HG02798 (cell line): ENCODE measurements at regions not wholly inside any gene's neighbourhood (a gene's known extent, or its start where the extent isn't known, plus 50 kb on each side); places are given as distances from the start of the nearest gene placed in this dataset.
A peak's percentile ranks its signal among the peaks of the same experiment; 100 is the strongest.

ENCODE experiments used
- ATAC-seq: cut with Tn5 transposase; IDR thresholded peaks from one replicate; pipeline ENCODE4 v1.9.1; 2021; ENCODE audit warnings: mild to moderate bottlenecking; ENCODE audit not compliant: unreplicated experiment, poor library complexity

DNA sequence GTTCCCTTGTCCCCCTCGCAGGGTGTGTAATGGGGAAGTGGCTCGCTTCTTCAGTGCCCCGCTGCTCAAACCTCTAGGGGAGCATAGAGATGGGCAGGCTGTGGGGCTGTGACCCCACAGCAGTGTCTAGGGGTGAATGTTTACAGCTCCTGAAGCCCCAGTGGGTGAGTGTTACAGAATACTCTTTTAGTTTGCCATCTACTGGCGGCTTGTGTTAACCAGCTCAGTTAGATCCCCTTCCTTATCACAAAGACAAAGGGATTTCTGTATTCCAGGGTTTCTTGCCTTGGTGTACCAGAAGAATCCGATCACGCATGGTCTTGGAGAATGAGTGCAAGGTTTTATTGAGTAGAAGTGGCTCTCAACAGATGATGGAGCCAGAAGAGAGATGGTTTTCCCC is 108.1 kb upstream of the IQCM start:
- no peak for ATAC-seq

DNA sequence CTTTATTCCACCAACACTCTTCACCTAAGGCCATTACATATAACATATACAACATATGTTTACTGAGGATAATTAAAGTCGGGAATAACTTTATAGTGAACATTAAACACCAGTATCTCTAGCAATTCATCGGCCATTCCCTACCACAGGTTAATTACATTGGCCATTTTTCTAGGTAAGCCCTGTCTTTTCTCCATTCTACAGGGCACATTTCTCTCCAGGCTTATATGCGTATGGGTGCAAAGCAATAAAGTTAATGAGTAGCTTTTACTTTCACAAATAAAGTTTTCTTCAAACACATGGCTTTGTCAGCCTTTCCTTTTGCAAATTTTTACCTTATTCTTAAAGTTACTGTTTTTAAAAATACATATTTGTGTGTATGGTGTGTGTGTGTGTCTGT is 111.9 kb upstream of the IQCM start:
- no peak for ATAC-seq

DNA sequence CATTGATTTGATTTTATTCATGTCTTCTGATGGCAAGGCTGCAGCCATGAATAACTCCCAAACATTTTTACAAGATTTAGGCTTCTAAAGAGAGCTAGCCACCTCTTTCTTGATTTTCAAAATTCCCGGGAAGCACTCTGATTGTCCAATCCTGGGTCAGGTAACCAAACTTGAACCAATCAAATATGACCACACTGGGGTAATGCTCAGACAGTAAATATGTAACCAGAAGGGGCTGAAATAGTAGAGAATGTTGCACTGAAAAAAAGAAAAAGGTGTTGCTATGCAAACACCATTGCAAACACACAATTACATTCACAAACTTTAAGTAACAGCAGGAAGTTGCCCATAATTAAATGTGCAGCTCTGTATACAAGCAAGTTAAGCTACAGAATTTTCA is 112.9 kb upstream of the IQCM start:
- no peak for ATAC-seq

DNA sequence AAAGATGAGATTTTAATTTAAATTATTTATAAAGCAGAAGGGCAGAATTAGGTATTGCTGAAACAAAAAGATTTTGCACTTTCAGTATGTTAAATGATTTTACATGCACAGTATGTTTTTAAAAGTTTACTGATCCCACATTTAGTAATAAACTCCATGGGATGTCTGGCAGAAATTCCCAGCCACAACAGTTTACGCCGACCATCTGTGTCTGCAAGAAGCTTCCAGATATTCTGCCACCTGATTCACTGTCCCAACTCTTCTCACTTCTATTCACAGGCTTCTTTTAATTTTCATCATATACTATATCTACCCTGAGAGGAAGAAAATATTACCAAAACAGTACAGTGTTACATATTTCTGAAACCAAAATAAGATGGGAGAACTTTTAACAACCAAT is 115.8 kb upstream of the IQCM start:
- no peak for ATAC-seq

DNA sequence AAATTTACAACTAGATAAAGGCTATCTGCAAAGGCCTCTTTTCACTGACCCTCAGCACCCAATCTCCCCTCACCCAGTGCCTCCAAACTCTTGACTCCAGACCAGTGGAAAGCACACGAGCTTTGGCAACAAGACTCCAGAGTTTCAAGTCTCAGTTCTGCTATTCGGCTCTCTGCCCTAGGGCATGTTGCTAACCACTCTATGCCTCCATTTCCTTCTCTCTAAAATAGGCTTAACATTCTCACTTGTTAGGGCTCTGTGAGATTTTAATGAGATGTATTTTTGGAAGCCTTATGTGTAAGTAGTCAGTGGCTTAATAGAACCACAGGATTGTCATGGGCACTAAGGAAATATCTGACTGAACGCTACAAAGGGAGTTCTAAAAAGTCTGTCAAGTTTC is 116.5 kb upstream of the IQCM start:
- ATAC-seq: no peak

DNA sequence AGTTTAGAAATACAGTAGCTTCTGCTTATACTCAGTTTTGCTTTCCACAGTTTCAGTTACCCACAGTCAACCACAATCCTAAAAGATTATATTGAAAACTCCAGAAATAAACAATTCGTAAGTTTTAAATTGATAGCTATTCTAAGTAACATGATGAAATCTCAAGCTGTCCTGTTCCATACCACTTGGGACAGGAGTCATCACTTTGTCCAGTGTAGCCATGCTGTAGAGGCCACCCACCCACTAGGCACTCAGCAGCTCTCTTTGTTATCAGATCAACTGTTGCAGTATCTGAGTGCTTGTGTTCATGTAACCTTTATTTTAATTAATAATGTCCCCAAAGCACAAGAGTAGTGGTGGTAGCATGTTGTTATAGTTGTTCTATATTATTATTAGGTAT is 117.5 kb upstream of the IQCM start:
- no peak for ATAC-seq

DNA sequence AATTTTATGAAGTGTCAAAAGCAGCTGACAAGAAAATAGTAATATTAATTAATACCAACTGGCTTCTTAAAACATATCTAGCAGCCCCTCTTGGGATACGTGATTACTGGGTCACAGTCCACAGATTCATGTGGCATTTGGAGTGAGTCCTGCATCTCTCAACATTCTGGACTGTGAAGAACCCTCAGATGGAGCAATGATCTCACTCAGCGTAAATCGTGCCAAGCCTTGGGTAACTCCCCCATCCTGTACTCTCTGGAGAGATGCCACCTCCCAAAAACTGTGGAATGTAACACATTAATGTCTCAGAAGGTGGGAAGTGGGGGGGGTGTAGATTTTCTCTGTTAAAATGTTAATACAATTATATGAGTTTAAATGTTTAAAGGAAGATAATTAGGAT is 118.2 kb upstream of the IQCM start:
- ATAC-seq: no peak

DNA sequence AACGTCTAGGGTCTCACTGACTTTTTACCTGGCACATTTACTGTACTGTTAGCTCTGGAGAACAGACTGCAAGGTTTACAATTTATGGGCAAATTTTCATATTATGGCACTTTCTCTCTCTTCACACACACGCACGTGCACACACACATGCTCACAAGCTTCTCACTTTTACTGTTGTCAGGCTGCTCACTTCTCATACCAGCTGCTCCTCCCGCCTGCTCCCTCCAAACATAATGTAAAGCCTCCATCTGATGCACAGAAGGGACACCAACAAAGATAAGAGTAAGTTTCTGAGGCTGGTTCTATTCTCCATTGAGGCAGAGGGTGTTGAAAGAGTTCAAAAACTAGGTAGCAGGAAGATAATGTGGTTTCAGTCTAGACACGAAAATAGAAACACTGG is 128.9 kb upstream of the DCLK2 start:
- no peak for ATAC-seq

DNA sequence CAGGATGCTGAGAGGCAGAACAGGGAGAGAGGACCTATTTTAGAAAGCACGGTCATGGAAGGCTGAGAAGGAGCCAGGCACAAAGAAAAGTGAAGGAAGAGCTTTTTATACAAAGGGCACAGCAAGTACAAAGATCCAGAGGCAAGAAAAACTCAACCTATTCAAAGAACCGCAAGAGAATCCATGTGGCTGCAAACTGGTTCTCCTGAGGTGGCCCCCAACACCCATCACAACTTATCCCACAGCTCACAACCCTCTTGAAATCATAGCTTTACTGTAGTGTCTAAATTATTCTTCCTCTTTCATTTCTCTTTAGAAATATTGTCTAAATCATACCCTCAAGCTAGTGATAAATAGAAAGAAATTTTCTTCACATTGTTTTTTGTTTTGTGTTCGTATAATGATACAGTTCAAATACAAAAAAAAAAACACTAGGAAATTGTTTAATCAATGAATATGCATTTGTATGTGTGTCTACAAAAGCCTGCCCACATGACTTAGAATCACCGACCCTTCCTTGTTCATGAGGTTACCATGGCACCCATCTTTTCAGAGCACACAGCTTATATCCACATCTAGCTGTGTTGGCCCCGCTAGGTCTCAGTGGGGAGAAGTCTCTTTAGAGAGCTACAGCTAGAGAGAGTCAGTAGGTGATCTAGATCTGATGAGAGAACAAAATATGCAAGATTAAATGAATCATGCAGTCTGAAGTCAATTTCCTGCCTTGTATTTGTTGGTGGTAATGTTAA is 126.9 kb upstream of the DCLK2 start:
- ATAC-seq: no peak

DNA sequence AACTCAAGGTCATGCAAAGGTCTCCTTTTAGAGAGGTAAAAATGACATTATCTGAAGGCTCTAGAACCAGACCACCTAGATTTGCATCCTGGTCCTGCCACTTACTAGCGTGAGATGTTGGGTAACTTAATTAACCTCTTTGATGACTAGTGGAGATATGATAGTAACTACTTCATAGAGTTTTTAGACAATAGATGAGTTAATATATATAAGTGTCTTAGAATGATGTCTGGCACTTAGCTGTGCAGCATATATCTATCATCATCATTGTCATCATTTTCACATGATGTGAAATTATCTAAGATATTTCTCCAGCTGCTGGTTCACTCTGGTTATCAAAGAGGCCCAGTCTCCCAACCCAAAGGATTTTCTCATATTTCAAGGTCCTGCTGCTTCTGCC is 126.1 kb upstream of the DCLK2 start:
- no peak for ATAC-seq

DNA sequence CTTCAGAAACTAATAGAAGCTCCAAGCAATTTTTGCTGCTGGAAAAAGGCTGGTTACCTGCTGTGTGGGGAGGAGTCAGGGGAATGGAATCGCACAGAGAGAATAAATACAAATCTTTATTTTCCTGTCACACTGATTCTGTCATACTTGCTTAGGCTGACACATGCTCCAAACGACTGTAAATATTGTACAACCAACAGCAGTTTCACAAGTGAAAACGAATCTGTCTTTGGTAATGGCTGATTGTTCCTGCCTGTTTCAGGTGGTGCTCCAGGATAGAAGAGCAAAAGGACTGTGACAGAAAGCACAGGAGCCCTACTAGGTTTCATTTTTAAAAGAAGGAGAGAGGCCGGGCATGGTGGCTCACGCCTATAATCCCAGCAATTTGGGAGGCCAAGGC is 125.5 kb upstream of the DCLK2 start:
- no peak for ATAC-seq

DNA sequence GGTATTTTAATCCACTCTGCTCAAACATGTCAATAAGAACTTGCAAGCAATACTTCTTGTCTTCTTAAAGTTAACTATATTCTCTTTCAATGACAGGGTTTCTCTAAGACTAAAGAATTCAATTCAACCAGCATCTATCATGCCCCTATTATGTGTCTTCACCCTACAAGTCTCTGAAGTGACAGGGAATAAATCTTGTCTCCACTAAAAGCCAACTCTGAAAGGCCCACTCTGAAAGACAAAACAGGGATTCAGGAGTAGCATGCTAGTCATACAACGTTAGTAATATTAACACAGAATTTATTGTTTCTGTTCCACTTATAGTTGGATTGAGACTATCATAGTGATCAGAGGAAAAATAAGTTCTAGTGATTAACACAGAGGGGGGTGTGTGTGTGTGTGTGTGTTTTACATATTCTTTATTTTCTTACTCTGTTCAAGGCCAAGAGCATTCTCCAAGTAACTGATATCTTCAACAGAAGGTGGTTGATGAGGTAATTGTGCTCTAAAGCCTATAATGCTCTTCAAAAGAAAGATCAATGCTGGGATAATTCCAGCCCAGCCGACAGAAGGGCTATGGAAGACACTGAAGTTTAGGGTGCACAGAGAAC is 122.4 kb upstream of the DCLK2 start:
- ATAC-seq: no peak

DNA sequence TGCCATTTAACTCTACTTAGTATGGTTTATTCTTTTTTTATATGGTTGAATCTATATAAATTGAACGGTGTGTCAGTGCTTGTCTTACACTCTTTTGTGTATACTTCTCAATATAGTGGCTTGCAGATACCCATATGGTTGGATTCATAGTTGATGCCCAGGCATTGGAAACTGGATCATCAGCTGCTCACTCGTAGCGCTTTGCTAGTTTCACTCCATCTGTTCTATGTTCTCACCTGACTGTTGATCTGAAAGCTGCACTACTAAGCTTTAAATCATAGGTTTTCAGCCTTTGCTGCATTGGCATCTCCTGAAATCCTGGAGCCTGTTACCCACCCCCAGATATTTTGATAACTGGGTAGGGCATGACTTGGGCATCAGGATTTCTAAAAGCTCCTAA is 121.6 kb upstream of the DCLK2 start:
- ATAC-seq: no peak

DNA sequence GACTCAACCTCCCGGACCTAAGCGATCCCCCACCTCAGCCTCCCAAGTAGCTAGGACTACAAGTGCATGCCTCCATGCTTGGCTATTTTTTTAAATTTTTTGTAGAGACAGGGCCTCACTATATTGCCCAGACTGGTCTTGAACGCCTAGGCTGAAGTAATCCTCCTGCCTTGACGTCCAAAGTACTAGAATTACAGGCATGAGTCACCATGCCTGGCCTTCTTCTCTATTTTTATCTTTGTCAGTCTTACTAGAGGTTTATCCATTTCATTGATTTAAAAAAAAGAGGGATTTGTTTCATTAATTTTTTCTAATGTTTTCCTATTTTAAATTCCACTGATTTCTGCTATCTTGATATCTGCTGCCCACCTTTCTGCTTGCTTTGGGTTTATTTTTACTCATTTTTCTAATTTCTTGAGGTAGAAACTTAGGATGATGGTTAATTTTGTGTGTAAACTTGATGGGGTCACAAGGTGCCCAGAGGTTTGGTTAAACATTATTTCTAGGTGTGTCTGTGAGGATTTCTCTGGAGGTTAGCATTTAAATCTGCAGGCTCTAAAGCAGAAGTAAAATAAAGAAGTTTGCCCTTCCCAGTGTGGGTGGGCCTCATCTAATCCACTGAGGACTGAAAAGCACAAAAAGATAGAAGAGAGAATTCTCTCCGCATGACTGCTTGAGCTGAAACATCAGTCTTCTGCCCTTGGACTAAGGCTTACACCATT is 116.2 kb upstream of the DCLK2 start:
- ATAC-seq: no peak

DNA sequence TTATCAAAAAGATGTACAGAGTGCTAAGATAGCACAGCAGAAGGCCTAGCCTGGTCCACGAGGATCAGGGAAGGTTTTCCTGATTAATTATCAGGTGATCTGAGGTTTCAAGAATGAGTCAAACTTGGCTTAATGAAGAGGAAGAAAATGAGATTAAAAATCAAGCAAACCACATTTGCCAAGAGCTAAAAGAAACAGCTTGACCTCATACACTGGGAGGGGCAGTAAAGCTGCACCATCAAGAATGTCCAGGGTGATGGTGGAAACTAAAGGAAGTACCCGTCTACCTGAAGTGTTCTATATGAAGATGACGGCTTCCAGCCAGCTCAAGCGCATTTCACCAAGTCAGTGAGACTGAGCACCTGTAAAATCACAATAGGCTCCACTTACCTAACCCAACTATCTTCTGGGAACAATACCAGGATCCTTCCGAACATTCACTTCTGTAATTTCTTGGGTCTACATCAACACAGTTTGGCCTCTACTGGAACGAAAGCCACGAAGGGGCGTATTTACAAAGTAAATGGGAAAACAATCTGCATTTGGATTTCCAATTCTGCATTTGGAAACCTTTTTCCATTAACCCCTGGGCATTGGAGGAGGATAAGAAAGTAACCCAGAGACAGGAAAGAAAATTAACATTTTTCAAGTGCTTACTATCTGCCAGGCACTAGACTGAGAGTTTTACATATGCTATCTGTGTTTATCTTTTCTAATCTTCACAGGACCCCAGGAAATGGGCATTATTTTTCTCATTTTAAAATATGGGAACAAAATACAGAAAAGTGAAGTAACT is 114.0 kb upstream of the DCLK2 start:
- ATAC-seq: no peak

DNA sequence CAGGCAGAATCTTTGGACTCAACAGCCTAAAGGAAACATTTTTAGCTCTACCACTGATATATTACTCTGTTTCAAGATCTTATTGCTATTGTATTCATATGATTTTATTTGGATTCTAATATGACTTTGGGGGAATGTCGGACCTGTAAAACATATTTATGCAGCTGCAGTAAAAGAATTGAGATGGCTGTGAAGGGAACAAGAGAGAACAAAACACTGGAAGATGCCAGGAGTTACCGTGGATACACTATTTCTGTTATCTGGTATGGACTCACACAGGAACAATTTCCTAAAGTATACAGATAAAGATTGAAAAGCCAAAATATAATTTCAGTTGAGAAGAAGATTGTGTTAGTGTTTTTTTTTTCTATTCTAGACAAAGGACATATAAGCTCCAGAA is 113.0 kb upstream of the DCLK2 start:
- ATAC-seq: no peak

DNA sequence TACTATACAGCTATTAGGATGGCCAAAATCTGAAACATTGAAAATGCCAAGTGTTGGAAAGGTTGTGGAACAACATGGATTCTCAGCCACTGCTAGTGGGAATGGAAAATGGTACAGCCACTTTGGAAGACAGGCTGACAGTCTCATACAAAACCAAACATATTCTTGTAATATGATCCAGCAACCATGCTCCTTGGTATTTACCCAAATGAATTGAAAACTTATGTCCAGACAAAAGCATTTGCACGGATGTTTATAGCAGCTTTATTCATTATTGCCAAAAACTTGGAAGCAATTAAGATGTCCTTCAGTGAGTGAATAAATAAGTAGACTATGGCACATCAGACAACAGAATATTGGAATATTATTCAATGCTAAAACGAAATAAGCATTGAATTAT is 105.8 kb upstream of the DCLK2 start:
- no peak for ATAC-seq

DNA sequence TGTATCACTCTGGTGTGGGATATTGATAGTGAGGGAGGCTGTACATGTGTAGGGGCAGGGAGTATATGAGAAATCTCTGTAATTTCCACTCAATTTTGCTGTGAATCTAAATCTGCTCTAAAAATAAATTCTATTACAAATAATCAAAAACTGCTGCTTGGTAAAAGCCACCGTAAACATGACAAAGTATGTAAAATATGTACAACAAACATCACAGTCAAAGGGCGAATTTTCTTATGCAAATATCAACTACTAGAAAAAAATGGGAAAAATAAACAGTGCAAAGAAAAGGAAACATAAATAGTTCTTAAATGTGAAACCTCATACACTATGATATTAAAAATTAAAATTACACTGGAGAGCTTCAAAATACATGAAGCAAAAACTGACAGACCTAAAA is 105.1 kb upstream of the DCLK2 start:
- ATAC-seq: no peak

DNA sequence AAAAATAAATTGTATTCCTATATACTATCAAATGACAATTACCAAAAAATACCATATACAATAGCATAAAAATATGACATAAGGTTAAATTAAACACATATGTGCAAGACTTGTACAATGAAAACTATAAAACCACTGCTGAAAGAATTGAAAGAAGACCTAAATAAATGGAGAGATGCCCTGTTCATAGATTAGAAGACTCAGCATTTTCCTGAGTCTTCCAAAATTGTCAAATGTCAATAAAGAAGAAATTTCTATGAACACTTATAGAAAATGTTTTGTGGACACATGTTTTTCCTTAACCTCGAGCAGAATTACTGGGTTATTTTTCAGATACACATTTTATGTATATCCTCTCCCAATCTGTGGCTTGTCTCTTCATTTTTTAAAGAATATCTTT is 103.1 kb upstream of the DCLK2 start:
- no peak for ATAC-seq

DNA sequence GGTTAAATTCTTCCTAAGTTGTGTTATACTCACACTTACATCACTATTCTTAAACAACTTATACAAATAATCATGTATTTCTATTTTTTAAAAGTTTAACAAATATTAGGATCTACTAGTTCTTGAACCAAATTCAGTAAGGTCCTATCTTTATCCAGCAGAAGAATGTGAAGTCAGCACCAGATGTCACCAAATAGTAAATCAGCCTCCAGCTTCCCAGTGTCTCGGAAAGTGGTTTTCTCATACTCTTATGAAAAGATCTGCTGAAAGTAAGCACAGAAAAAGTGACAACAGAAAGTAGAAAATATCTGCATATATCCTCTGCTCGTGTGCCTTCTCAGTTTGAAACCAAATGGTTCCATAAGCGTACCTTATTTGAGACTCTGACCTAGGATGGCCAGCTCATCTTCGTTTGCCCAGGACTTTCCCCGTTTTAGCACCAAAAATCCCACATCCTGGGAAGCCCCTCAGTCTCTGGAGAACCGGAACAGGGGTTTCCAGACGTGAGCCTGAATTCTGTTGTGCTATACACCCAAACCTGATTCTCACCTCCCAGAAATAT is 98.0 kb upstream of the DCLK2 start:
- ATAC-seq: no peak

DNA sequence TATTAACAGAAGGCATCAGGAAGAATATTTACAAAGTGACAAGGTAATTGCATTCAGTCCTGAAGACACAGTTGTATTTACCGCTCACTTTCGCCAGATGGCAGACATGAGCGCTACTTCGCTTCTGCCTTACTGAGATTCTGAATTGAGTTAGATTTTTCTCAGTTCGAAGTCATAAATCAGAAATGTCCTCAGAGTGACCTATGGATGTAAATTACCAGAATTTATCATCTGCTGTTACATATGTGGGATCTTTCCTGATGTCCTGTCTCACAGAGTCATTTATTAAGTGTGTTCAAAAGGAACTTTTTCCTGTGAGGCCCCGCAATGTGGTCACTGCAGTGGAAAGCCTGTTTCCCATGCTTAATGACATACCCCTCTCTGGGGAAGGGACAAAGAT is 97.3 kb upstream of the DCLK2 start:
- peak; percentile 86 for ATAC-seq
